Panc1 (cell line): ENCODE measurements at regions not wholly inside any gene's neighbourhood (a gene's known extent, or its start where the extent isn't known, plus 50 kb on each side); places are given as distances from the start of the nearest gene placed in this dataset.

Experiments
- ATAC-seq: fragments of 200-7000 bp; cut with Tn5 transposase; 2 replicates; pipeline ENCODE4 v1.9.1; 2020; ENCODE audit warnings: mild to moderate bottlenecking, moderate library complexity
- BruUV-seq: library from RNA; stranded (reverse); fragments of 400-500 nt; replicated peaks from 2 replicates; lab custom pipeline; 2021; lab: Mats Ljungman, UMichigan
- CTCF ChIA-PET: fragments of 300-600 bp; sonication (Branson Sonifier 250); formaldehyde crosslinking; loops from one replicate; lab custom pipeline; 2022; ENCODE audit warnings: antibody characterized with exemption; lab: Charles Lee
- POLR2A ChIA-PET: fragments of 300-600 bp; sonication (Branson Sonifier 250); formaldehyde crosslinking; loops from one replicate; lab custom pipeline; 2022; ENCODE audit warnings: antibody characterized with exemption; lab: Charles Lee
- DNase-seq: peaks from one replicate; pipeline ENCODE4 v3.0.0-alpha.2; 2010; ENCODE audit warnings: low read depth, low spot score
- H3K27ac ChIP-seq: 2 replicates; pipeline ENCODE4 v1.5.1; 2011; ENCODE audit warnings: mild to moderate bottlenecking, low read length, inconsistent platforms
- H3K27me3 ChIP-seq: fragments of 200-500 bp; sonication (Bioruptor generic); 2 replicates; pipeline ENCODE4 v1.6.0; 2014; ENCODE audit warnings: low read length, inconsistent platforms; ENCODE audit not compliant: control insufficient read depth, insufficient read depth
- H3K36me3 ChIP-seq: fragments of 200-500 bp; sonication (Bioruptor generic); 2 replicates; pipeline ENCODE4 v1.5.1; 2014; ENCODE audit warnings: inconsistent platforms, mild to moderate bottlenecking, low read length, moderate library complexity; ENCODE audit not compliant: control insufficient read depth, insufficient read depth
- H3K4me1 ChIP-seq: 2 replicates; pipeline ENCODE4 v1.5.1; 2011; ENCODE audit warnings: inconsistent platforms, mild to moderate bottlenecking, low read length, moderate library complexity; ENCODE audit not compliant: control insufficient read depth, insufficient read depth
- H3K4me3 ChIP-seq, 2 experiments: 2 replicates each; pipeline ENCODE4 v1.5.1; 2011 to 2012; ENCODE audit warnings: low read depth in 2 of 2, low read length in 2 of 2, mild to moderate bottlenecking in 2 of 2, inconsistent platforms in 1 of 2, moderate library complexity in 1 of 2
- H3K9me3 ChIP-seq: fragments of 200-500 bp; sonication (Bioruptor generic); 2 replicates; pipeline ENCODE4 v1.5.1; 2014; ENCODE audit warnings: low read depth, mild to moderate bottlenecking, inconsistent platforms, low read length, moderate library complexity; ENCODE audit not compliant: control insufficient read depth, insufficient read depth
- POLR2AphosphoS5 ChIP-seq: IDR thresholded peaks from 2 replicates; pipeline ENCODE4 v1.6.1; 2012; ENCODE audit warnings: mild to moderate bottlenecking, low read depth, low read length, moderate library complexity
- SIN3A ChIP-seq: IDR thresholded peaks from 2 replicates; pipeline ENCODE4 v1.6.1; 2012; ENCODE audit warnings: low read depth, mild to moderate bottlenecking, low read length, moderate library complexity, borderline replicate concordance; ENCODE audit not compliant: insufficient read depth
- TCF7L2 ChIP-seq: IDR thresholded peaks from 2 replicates; pipeline ENCODE4 v1.6.1; 2011; ENCODE audit warnings: mild to moderate bottlenecking, low read depth, low read length, inconsistent platforms
- in situ Hi-C: cut with HindIII; loops from 2 replicates; pipeline ENCODE4 v1.10.0; 2016; ENCODE audit warnings: low sequenced_read_pairs, low pct_unique_long_range_greater_than_20kb
- intact Hi-C: fragments of 100-400 bp; cut with micrococcal nuclease; formaldehyde crosslinking; loops from one replicate; pipeline ENCODE4 v1.10.0; 2022; ENCODE audit not compliant: unreplicated experiment
- TF ChIP-seq, protein P1 (sequence below), 2 experiments: IDR thresholded peaks; 2 replicates each; pipeline ENCODE4 v1.6.1; 2011 to 2012; ENCODE audit warnings: low read depth in 2 of 2, control low read depth in 1 of 2, low read length in 1 of 2, mild to moderate bottlenecking in 1 of 2, moderate library complexity in 1 of 2; ENCODE audit not compliant: insufficient read depth in 1 of 2
- TF ChIP-seq, protein P2 (sequence below): fragments of 450-650 bp; IDR thresholded peaks from 2 replicates; pipeline ENCODE4 v1.5.1; 2017; ENCODE audit warnings: mild to moderate bottlenecking

DNA sequence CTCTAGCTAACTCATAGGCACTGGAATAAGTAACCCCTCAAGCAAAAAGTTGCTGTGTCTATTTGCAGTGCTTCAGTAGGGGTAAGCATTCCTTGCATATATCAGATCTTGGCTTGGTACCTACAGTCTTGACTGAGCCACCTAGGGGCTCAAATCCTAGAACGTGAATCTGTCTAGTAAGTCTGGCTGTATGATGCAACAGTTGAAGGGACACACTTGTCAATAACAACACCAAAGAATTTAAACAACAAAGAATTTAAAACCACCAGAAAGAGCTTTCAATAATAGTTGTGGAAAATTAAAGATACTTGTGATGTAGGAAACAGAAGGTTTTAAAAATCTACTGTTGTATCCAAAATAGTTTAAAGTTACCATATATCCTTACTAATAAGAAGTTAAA lies 65.4 kb downstream of the EBLN1 start:
- no peaks in the 10 kb centered on the region for H3K9me3 ChIP-seq
- ChIA-PET POLR2A (no interaction called here), CTCF (no interaction called here)
- DNase-seq = no peak
- ATAC-seq = no peak
- no peaks in the 10 kb centered on the region for H3K4me1 ChIP-seq
- no TSS peak for BruUV-seq
- TF ChIP-seq, protein P1, sequence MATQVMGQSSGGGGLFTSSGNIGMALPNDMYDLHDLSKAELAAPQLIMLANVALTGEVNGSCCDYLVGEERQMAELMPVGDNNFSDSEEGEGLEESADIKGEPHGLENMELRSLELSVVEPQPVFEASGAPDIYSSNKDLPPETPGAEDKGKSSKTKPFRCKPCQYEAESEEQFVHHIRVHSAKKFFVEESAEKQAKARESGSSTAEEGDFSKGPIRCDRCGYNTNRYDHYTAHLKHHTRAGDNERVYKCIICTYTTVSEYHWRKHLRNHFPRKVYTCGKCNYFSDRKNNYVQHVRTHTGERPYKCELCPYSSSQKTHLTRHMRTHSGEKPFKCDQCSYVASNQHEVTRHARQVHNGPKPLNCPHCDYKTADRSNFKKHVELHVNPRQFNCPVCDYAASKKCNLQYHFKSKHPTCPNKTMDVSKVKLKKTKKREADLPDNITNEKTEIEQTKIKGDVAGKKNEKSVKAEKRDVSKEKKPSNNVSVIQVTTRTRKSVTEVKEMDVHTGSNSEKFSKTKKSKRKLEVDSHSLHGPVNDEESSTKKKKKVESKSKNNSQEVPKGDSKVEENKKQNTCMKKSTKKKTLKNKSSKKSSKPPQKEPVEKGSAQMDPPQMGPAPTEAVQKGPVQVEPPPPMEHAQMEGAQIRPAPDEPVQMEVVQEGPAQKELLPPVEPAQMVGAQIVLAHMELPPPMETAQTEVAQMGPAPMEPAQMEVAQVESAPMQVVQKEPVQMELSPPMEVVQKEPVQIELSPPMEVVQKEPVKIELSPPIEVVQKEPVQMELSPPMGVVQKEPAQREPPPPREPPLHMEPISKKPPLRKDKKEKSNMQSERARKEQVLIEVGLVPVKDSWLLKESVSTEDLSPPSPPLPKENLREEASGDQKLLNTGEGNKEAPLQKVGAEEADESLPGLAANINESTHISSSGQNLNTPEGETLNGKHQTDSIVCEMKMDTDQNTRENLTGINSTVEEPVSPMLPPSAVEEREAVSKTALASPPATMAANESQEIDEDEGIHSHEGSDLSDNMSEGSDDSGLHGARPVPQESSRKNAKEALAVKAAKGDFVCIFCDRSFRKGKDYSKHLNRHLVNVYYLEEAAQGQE (IDR thresholded peaks at IDR 0.05; ENCODE audit: insufficient read depth in 1 of 2, low read depth in 2 of 2, low read length in 1 of 2) = no peak
- no peak for TF ChIP-seq SIN3A
- TF ChIP-seq TCF7L2 = no peak
- TF ChIP-seq, protein P2, sequence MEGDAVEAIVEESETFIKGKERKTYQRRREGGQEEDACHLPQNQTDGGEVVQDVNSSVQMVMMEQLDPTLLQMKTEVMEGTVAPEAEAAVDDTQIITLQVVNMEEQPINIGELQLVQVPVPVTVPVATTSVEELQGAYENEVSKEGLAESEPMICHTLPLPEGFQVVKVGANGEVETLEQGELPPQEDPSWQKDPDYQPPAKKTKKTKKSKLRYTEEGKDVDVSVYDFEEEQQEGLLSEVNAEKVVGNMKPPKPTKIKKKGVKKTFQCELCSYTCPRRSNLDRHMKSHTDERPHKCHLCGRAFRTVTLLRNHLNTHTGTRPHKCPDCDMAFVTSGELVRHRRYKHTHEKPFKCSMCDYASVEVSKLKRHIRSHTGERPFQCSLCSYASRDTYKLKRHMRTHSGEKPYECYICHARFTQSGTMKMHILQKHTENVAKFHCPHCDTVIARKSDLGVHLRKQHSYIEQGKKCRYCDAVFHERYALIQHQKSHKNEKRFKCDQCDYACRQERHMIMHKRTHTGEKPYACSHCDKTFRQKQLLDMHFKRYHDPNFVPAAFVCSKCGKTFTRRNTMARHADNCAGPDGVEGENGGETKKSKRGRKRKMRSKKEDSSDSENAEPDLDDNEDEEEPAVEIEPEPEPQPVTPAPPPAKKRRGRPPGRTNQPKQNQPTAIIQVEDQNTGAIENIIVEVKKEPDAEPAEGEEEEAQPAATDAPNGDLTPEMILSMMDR = no peak
- in situ Hi-C loops (no loop called here), intact Hi-C loops (no loop called here)
- no peak overlapping the region for H3K27ac ChIP-seq
- H3K27me3 ChIP-seq = no peaks in the 10 kb centered on the region
- H3K4me3 ChIP-seq = no peak overlapping the region
- no peaks in the 10 kb centered on the region for H3K36me3 ChIP-seq

DNA sequence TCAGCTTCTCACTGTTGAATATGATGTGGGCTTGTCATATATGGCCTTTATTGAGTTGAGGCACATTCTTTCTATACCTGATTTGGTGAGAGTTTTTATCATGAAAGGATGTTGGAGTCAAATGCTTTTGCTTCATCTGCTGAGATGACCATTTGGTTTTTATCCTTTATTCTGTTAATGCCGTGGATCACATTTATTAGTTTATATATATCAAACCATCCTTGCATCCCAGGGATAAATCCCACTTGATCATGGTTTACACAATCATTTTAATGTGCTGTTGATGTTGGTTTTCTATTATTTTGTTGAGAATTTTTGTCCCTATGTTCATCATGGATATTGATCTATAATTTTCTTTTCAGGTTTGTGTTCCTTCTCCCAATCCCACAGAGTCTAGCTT lies 67.0 kb downstream of the EBLN1 start:
- POLR2A ChIA-PET = no interaction called here
- Histone ChIP-seq H3K9me3 (no peaks in the 10 kb centered on the region), H3K27me3 (no peaks in the 10 kb centered on the region), H3K27ac (no peak overlapping the region), H3K4me3 (no peak overlapping the region), H3K4me1 (no peaks in the 10 kb centered on the region), H3K36me3 (no peaks in the 10 kb centered on the region)
- ATAC-seq (no peak), DNase-seq (no peak)
- intact Hi-C loops = no loop called here
- TF ChIP-seq, protein P2 = no peak
- TF ChIP-seq, protein P1 (IDR thresholded peaks at IDR 0.05; ENCODE audit: insufficient read depth in 1 of 2, low read depth in 2 of 2, low read length in 1 of 2) = no peak
- TF ChIP-seq POLR2AphosphoS5 (no peak), SIN3A (no peak), TCF7L2 (no peak)
- CTCF ChIA-PET = no interaction called here
- BruUV-seq = no TSS peak
- in situ Hi-C loops = no loop called here
